Activated CD4-positive, CD25-positive, alpha-beta regulatory T cell treated with anti-CD3 and anti-CD28 coated beads, Interleukin-2, amount 50 U/mL, for 16 hours (primary cell): ENCODE measurements at regions not wholly inside any gene's neighbourhood (a gene's known extent, or its start where the extent isn't known, plus 50 kb on each side); places are given as distances from the start of the nearest gene placed in this dataset.

ENCODE experiments used
- DNase-seq: peaks from one replicate; pipeline ENCODE4 v3.0.0-alpha.2; 2020; ENCODE audit warnings: low read depth, low spot score

DNA sequence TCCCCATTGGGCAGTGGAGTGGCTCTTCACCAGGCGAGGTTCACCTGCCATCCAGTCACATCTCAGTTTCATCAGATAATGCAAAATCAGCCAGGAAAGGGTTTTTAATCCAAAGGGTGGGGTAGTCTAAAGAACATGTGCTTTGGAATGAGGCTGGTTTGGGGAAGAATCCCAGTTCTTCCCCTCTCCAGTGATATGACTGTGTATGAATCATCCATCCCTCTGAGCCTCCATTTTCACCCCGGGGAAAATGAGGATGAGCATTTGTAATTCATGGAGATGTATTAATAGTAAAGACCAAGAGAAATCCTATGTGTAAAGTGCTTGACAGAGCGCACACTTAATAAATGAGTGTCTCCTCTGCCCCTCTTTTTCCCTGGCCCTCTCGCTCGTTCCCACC is 215.1 kb upstream of the FGGY start:
- no peak for DNase-seq

DNA sequence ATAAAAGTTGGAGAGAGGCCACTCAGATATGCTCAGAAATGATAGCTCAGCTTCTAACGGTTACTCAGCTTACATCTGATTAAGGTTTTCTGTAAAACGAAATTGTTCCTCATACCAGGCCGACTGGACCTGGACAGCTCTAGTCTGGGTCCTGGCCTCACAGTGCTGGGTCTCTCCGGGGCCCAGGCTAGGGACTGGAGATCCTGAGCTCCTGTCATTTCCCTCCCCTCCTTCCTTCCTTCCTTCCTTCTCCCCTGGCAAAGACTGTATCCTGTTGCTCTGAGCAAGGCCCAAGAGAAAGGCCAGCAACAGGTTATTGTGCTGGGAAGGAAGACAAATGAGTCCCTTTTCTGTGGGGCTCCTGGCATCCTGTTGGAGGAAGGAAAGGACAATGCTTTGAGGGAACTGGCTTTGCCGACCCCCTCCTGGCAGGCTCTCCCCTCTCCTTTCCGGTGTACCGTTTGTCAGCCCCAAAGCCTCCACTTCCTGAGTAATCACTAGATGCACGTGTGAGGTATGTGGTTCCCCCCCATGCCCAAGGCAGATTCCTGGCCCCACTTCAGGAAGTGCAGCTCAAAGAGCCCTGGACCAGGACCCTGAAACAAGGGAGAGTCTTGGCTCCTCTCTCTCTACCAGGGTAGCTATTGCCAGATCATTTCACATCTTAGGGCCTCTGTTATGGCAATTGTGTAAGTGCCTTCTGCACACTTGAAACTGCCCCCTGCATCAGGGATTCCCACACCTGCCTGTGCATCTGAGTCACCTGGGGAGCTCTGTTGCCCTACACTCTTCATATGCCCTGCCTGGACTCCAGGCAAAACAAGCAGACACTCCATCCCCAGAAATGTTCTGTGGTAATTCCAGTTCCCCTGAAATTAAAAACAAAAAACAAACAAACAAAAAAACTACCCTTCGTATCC is 212.7 kb upstream of the FGGY start:
- DNase-seq: no peak

DNA sequence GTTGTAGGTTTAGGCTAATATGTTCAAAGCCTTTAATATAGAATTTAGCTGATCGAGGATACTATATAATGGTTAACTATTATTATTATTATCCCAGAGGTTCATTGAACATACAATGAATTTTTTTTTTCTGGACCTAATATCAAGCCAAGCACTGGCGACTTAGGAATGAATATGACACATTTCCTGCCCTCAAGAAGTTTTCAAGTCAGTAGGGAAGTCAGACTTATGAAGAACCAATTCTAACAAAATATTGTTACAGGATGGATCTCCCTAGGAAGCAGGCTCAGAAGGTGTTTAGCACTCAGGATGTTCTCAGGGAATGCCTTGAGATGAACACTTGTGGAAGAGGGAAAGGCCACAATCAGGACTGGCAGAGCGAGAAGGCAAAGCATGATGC is 211.8 kb upstream of the FGGY start:
- no peak for DNase-seq

DNA sequence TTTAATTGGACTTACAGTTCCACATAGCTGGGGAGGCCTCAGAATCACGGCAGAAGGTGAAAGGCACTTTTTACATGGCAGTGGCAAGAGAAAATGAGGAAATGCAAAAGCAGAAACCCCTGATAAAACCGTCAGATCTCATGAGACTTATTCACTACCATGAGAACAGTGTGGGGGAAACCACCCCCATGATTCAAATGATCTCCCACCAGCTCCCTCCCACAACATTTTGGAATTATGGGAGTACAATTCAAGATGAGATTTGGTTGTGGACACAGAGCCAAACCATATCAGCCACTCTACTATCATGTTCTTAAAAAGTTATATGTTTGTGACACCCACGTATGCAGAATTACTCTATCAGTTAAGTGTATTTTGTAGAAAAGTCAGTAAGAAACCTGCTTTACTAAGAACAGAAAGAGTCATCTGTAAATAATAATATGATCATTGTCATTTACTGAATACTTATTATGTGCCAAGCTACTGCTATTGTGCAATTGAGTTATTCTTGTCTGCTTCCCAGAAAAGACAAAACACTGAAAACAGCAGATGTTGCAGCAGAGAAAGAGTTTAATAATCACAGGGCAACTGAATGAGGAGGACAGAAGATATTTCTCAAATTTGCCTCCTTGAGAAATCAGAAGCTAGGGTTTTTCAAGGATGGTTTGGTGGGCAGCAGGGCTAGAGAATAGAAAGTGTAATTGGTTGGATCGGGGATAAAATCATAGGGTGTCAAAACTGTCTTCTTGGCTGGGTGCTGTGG is 207.7 kb upstream of the FGGY start:
- no peak for DNase-seq

DNA sequence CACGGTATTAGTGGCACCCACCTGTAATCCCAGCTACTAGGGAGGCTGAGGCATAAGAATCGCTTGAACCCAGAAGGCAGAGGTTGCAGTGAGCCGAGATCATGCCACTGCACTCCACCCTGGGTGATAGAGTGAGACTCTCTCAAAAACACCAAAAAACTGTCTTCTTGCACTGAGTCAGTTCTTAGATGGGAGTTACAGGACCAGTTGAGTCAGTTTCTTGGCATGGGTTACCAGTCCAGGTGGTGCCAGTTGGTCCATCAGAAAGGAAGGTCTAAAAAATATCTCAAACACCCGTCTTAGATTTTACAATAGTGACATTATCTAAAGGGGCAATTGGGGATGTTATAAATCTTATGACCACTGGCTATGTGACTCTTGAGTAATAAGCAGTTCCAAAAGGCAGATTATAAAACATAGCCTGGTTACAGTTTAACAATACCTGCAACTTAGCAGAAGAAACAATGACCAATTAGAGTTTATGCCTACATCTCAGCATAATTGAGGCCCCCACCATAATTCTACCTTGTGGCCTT is 206.9 kb upstream of the FGGY start:
- no peak for DNase-seq

DNA sequence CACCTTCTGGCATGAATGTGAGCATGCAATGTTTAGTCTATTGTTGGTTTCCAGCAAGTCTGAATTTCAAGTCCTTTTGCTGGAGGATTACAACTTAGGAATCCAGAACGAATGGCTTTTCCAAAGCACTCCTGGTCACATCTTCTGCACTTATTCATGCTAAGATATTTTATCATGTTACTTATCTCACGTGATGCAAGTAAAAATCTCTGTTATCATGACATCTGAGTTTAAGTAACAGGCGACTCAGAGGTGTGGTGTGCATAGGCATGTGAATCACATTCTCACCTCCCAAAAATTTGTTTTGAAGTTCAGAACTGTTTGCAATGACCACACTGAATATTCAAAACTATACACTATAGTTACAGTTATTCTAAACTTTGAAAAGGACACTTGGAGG is 204.8 kb upstream of the FGGY start:
- DNase-seq: no peak

DNA sequence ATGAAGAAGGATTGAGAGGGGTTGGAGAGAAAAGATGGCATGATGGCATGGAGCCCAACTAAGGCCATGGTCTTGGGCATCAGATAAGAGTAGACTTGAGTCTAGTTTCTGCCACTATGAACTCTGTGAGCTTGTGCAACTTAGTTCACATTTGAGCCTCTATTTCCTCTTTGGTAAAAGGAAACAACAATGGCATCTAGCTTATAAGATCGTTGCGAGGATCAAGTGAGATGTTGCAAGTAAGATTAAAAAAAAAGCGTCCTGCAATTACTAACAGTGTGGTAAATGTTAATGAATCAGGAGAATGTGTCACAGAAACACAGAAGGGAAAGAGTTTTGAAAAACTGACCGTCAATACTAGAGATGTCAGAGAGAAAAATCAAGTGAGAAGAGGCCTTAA is 202.9 kb upstream of the FGGY start:
- DNase-seq: no peak

DNA sequence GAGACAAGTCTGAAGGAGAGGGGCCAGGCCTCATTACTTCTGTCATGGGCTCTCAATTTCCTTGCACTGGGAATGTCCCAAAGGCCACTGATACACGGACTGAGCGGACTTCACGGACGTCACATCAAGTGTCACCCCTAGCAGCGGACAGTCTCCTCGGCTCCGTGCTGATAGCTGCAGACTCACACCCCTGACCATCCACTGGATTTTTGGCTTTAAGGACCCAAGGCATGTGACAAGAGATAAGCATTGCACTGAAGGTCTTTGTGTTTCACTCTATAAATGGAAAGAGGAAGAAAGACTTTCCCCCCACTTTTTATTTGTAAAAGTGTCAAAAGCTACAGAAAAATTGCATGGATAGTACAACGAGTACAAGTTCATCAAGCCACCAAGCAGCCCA is 200.4 kb upstream of the FGGY start:
- DNase-seq: no peak

DNA sequence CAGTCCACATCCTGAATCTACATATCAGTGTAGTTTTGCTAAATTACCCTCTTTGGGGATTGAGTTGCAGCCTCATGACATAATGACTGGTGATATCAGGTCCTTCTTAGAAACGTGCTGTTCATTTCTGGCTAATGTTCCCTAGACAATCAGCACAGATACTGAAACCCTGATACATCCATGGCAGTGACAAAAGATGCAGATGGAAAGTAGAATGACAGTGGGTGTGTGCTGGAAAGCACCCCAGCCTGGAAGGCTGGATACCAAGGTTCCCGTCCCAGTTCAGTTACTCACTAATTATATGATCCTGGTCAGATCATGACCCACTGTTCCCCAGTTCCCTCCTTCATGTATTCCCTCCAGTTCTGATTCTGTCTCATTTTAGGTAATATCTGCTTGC is 198.2 kb upstream of the FGGY start:
- DNase-seq: no peak

DNA sequence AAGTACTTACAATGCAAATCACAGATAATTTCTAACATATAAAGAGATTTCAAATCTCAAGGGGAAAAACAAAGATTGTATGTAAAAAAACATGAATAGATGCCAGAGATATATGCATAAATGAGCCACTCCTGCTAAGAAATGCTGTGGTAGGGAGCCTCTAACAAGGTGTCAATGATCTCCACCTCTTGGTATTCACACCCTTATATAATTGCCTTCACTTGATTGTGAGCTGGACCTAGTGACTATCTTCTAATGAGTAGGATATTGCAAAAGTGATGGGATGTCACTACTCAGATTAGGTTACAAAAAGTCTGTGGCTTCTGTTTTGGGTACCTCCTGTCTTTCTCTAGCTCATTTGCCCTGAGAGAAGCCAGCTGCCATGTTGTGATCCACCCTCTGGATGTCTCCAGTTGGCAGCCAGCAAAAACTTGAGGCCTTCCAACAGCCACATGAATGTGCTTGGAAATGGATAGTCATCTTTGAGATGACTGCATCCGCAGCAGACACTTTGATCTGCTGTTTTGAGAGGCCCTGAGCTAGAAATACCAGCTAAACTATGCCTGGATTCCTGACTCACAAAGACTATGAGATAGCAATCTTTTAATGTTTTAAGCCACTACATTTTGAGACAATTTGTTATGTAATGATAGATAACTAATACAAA is 196.1 kb upstream of the FGGY start:
- DNase-seq: no peak

DNA sequence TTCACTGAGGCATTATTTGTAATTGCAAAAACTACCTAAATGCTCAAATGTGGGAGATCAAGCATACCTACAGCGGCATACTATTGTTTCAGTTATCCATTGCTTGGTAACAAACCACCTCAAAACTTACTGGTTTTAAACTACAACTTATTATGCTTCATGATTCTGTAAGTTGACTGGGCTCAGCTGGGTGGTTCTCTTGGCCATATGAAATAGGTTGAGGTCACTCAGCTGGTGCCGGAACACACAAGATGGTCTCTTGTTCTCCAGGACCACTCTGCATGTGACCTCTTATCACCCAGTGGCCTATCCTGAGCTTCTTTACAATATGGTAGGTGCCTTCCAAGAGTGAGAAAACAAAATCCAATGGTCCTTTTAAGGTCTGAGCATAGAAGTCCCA is 195.4 kb upstream of the FGGY start:
- DNase-seq: no peak

DNA sequence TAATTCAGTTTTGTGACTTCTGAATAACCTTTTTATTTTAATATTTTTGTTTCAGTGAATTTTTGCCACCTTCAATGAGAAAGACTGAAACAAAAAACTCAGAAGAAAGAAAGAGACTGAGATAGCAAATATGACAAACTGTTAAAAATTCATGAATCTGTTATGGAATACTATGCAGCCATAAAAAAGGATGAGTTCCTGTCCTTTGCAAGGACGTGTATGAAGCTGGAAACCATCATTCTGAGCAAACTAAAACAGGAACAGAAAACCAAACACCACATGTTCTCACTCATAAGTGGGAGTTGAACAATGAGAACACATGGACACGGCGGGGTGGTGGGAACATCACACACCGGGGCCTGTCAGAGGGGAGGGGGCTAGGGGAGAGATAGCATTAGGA is 193.4 kb upstream of the FGGY start:
- no peak for DNase-seq

DNA sequence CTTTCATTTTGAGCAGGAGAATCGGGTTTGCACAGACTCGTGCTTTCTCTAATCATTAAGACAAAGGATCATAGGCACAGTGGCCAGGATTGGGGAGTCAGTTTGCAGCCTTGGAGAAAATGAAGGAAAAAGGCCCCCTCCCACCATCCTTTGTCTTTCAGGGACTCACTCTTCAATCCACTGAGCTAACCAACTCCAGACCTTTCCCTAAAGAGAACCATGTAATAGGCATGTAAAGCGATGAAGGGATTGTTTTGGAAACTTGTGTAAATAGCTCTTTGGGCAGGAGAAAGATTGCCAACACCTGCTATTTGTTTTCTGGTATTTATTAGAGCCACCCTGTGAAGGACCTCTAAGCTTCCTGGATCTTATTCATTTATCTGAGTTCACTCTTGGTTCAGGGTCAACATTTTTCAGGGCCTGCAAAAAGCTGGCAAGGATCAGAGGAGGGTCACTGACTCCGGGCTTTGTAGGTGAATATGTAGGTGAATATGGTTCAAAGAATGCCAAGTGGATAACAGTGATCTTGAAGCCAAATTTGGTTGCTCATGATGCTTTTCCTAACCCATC is 192.6 kb upstream of the FGGY start:
- no peak for DNase-seq

DNA sequence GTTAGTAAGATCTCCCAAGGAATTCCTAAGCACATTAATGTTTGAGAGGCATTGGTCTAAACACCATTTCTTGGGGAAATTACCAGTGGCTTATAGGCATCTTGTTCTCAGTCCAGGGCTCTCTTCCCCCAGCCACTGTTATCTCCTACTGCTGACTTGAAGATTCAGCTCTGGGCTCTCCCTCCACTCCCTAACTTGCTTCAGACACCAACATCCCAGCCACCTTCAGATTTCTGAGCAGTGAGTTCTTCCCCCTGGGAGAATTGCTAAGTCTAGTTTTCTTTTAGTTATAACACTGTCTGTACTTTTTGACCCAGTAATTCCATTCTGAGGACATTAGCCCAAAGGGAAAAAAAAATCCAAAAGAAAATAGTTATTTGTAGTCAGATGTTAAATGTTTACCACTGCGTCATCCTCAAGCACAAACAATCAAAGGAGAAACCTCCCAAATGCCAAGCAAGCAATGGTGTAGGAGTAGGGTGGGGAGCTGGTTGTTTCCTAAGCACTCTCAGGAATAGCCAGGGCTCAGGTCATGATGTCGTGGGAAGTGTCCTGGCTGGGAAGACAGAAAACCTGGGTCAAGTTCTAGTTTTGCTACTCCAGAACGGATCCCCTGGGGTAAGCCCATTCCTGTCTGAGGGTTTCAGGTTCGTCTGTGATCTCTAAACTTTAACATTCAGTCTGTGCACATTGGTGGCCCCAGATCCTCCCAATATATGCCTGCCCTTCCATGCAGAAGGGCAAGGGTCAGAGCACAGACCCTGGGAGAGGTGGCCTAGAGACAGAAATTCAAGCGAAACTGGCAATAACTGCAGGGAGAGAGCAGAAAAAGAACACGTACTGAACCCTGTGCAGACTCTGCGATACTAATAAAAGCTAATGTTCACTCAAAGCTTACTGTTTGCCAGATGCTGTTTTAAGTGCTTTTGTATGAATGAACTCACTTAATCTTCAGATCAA is 191.1 kb upstream of the FGGY start:
- no peak for DNase-seq

DNA sequence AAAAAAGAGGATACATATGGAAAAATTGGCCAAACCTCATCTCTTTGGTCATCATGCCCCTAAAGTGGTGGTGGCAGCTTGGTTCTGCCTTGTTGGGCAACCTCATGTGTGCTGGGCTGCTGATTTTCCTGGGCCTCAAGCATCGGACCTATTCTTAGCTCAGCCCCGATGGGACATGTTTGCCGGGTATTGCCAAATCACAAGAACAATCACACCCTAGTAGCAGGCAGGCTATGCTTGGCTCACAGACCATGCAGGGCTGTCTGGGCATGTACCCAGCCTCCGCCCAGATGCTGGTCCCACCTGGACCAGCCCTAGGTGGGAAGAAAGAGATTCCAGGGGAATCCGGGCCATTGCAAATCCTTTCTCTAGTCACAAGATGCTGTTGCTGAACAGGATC is 189.4 kb upstream of the FGGY start:
- DNase-seq: no peak

DNA sequence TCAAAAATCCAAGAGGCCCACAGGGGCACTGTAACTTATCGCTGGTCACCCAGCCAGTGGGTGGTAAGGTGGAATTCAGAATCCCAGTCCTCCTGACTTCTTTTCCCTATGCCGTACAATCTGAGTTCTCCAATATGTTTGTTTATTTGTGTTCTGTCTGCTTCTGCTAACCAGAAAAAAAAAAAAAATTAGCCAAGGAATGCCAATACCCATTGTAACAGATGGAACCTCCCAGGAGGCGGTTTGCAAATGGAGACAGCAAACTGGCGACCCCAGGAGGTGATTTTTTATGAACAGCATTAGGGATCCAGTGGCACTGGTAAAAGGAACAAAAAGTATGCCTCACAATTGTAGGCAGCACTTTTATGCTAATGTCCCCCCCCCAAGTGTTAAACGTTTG is 189.0 kb upstream of the FGGY start:
- no peak for DNase-seq

DNA sequence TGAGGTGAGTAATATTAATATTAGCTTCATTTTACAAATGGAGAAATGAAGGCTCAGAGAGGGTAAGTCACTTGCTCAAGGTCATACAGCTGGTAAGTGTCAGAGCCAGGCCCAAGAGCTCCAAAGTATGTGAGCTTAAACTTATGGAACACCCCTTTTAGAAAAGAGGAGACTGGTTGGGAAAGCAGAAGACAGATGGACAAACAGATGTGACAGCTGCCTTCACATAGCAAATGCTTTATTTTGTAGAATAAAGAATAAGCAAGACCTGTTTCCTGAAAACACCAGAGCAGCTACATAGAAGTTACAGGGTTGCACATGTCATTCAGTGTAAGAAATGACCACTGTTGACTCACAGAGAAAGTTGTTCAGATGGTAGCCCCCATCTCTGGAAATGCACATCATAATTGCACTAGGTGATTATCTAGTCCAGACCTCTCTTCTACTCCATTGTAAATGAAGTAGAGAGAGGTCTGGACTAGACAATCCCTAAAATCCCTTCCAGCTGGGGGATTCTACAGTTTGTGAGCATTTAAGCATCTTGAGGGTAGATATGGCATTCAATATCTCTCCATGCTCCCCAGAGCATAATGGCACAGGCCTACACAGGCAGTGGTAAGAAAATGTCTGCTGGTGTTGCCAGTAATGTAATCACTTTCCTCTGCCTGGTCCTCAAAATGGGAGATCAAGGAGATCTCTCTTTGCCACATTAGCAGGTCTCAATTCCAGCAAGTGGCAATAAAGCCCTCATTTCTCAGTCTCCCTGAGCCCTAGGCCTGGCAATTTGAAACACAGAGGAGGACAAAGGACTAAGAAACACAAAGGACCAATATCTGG is 188.2 kb upstream of the FGGY start:
- no peak for DNase-seq

DNA sequence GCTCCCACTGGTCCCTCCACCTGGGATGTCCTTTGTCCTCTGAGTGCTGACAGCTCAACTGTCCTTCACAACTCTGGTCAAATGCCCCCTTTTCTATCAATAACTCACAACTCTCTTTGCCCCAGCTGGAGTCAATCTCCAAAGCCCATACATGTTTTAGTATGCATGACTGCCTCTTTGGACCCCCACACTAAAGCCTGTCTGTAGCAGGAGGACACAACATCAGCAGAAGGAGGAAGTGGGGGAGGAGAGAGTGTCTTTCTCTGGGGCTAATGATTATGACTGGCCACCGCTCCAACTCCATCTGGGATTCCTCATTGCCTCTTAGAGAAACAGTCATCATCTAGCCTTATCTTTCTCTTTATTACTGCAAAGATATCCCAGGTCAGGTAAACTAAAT is 186.6 kb upstream of the FGGY start:
- DNase-seq: no peak

DNA sequence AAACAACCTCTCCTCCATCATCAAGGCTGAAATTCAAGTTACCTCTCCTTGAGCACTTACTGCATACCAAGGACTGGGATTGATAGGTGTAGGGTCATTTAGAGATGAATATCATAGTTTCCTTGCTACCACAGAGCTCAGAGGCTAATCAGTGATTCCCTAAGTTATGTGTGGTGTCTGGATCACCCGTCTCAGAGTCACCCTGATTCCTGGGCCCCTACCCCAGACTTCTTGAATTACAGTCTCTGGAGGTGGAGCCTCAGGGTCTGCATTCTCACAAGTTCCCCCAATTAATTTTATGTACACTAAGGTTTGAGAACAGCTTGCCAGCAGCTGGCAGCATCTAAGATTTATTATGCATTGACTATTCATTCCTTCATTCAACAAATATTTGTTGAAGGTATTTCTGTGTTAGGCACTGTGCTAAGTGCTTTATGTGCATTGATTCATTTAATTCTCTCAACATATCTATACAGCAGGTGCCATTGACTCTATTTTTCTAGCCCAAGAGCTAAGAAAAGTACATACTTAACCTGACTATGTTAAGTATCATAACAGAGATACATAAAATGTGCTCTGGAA is 182.9 kb upstream of the FGGY start:
- DNase-seq: no peak

DNA sequence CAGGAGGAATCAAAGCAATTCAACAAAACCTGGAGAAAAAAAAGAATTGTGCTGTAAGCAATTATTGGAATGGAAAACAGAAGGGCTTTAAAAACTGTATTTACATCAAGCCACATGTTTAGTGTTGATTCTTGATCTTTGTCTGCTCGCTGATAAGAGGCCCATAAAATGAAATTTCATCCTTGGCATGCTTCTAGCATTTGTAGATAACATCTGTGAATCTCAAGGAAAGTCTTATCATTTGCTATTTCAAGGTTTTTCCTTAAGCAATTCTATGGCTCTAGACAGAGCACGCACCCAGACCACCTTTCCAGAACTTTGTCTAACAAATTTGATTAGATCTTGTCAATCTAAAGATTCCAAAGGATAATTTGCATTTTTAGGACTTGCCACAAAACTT is 181.0 kb upstream of the FGGY start:
- DNase-seq: no peak
